ENCODE measurements at regions not wholly inside any gene's neighbourhood (a gene's known extent, or its start where the extent isn't known, plus 50 kb on each side); places are given as distances from the start of the nearest gene placed in this dataset.

- no peaks in the 10 kb centered on the region for H3K9me3 ChIP-seq (ENCODE audit: control insufficient read depth, low read length, poor library complexity, severe bottlenecking)
- Mint-ChIP-seq H3K27ac (no peak overlapping the region), H3K4me1 (peaks cover 7% of the 10 kb centered on the region), H3K27me3 (peaks cover 55% of the 10 kb centered on the region), H3K4me3 (no peak overlapping the region), H3K36me3 (ENCODE audit: low read depth) (peaks cover 5% of the 10 kb centered on the region)
- ATAC-seq (no peak), DNase-seq (no peak)
Measured at GRCh38 chr4:26039639-26040359, 125.8 kb downstream of the SMIM20 start.

DNA sequence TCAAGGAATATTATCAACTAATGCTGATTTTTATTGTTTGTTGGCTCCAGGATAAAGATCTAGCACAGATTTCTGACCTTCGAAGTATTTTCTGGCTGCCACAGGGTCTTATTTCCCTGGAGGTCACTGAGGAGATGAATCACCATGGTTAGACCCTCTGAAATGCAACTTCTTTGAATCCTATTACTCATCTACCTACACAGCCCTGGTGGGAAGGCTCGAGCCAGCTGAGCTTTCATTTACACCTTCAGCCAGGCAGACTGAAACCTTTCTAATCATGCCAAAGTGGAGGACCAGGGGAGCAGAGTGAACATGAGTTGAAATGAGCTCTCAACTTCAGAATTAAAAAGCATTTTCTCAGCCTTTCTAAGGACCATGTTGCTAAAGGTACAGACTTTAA, 130.5 kb downstream of the SMIM20 start:
- DNase-seq (no peak), ATAC-seq (no peak)
- peaks cover 12% of the 10 kb centered on the region for H3K36me3 Mint-ChIP-seq (ENCODE audit: low read depth)
- no peaks in the 10 kb centered on the region for H3K4me1 Mint-ChIP-seq
- H3K27me3 Mint-ChIP-seq: peaks cover 59% of the 10 kb centered on the region
- H3K27ac Mint-ChIP-seq: peak overlapping the region; percentile 55
- no peaks in the 10 kb centered on the region for H3K9me3 ChIP-seq (ENCODE audit: control insufficient read depth, low read length, poor library complexity, severe bottlenecking)
- H3K4me3 Mint-ChIP-seq: no peak overlapping the region

DNA sequence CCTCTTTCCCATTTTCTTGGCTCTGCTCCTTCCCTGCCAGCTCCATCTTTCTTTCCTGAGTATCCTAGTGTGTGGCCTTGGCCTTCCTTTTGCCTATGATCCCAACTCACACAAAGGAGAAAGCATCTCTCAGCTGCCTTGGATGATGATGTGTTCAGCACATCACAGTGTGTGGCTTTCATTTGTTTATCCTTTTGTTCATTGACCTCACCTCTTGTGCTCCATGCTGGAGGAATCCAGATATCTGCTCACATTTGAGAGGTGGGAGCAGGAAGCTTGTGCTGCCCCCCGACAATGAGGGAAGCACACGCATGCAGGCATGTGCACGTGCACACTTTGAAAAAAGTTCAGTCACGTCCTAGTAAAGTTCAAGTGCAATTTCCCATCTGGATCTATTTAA, 131.0 kb downstream of the SMIM20 start:
- H3K27ac Mint-ChIP-seq: no peak overlapping the region
- H3K4me3 Mint-ChIP-seq: no peak overlapping the region
- peaks cover 12% of the 10 kb centered on the region for H3K36me3 Mint-ChIP-seq (ENCODE audit: low read depth)
- peaks cover 56% of the 10 kb centered on the region for H3K27me3 Mint-ChIP-seq
- H3K4me1 Mint-ChIP-seq: no peaks in the 10 kb centered on the region
- ATAC-seq (no peak), DNase-seq (no peak)
- H3K9me3 ChIP-seq (ENCODE audit: control insufficient read depth, low read length, poor library complexity, severe bottlenecking): no peaks in the 10 kb centered on the region

DNA sequence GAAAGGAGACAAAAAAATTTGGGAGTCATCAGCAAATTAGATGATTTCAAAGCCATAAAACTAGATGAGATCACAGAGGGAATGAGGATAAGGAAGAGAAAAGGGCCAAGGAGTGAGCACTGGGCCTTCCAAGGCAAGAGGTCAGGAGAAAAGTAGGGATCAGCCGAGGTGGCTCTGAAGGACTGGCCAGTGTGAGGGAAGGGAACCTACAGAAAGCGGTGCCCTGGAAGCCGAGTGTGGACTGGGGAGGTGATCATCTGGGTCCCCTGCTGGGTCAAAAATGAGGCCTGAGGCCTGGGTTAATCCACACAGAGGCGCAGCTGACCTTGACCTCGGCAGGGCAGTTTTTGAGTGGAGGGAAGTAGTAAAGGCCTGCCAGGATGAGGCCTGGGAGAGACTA, 133.8 kb downstream of the SMIM20 start:
- Mint-ChIP-seq H3K4me1 (peaks cover 2% of the 10 kb centered on the region), H3K4me3 (no peak overlapping the region), H3K36me3 (ENCODE audit: low read depth) (peaks cover 12% of the 10 kb centered on the region), H3K27ac (no peak overlapping the region), H3K27me3 (peaks cover 47% of the 10 kb centered on the region)
- H3K9me3 ChIP-seq (ENCODE audit: control insufficient read depth, low read length, poor library complexity, severe bottlenecking): no peaks in the 10 kb centered on the region
- ATAC-seq: no peak
- DNase-seq: no peak

- Mint-ChIP-seq H3K36me3 (ENCODE audit: low read depth) (peaks cover 12% of the 10 kb centered on the region), H3K4me1 (peaks cover 2% of the 10 kb centered on the region), H3K27ac (no peak overlapping the region), H3K27me3 (peaks cover 41% of the 10 kb centered on the region), H3K4me3 (no peak overlapping the region)
- no peaks in the 10 kb centered on the region for H3K9me3 ChIP-seq (ENCODE audit: control insufficient read depth, low read length, poor library complexity, severe bottlenecking)
- ATAC-seq (no peak), DNase-seq (no peak)
Measured at GRCh38 chr4:26048378-26048882, 134.4 kb downstream of the SMIM20 start.

DNA sequence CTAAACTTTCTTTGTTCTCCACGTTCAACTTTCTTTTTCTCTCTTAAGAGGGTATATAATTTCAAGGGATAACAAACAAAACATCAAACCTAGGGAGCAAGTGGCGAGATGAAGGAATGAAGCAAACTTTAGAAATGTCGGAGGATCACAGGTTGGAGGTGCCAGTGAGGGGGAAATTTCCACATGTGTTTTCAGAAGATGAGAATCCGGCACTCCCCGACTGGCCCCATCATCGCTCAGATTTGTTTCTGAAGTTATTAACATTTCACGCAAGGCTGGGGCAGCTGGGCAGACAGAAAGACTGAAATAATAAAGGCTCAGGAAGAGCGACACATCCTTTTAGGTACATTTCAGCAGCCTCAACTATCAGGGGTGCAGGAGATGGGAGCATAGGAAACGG, 134.9 kb downstream of the SMIM20 start:
- Mint-ChIP-seq H3K36me3 (ENCODE audit: low read depth) (peaks cover 12% of the 10 kb centered on the region), H3K4me3 (no peak overlapping the region), H3K27ac (no peak overlapping the region), H3K4me1 (peaks cover 2% of the 10 kb centered on the region), H3K27me3 (peaks cover 39% of the 10 kb centered on the region)
- no peak for DNase-seq
- no peak for ATAC-seq
- no peaks in the 10 kb centered on the region for H3K9me3 ChIP-seq (ENCODE audit: control insufficient read depth, low read length, poor library complexity, severe bottlenecking)

DNA sequence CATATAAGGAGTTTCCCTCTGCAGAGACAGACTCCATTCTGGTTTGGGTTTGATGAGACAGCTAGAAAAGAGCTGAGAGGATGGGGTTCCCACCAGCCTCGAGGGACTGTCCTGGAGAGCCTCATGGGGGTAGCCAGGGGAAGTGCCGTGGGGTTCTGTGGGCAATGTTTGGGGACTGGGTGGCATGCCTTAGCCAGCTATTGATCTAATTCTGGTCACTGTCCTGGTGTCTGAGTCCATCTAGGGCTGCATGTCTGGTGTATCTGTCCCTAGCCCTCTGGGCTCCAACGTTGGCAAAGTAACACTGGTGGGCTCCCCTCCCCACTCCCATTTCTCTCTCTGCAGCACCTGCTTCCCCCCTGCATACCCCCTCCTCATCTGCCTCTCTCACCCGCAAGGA, 135.4 kb downstream of the SMIM20 start:
- Mint-ChIP-seq H3K36me3 (ENCODE audit: low read depth) (peaks cover 9% of the 10 kb centered on the region), H3K4me3 (no peak overlapping the region), H3K27me3 (peaks cover 34% of the 10 kb centered on the region), H3K4me1 (peaks cover 2% of the 10 kb centered on the region), H3K27ac (no peak overlapping the region)
- DNase-seq: no peak
- H3K9me3 ChIP-seq (ENCODE audit: control insufficient read depth, low read length, poor library complexity, severe bottlenecking): no peaks in the 10 kb centered on the region
- no peak for ATAC-seq

DNA sequence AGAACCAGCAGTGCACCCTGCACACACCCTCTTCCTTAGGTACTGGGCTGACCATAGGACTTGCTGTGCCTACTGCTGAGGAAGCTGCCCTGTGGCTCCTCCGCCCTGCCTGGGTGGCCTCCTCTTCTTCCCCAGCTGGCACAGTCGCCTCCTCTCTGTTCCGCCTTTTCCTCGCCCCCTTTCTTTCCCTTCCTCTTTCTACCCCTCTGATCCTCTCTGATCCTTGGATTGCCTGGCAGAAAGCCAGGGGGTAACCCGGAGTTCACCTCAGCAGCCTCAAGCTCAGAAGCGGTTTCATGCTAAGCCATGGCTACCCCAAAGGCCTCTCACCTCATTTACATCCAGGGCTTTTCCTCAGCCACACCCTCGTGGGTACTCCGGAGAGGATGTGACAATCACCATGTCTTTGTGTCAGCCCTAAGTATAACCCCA, 136.2 kb downstream of the SMIM20 start:
- H3K4me3 Mint-ChIP-seq: no peak overlapping the region
- H3K27me3 Mint-ChIP-seq: peaks cover 26% of the 10 kb centered on the region
- peaks cover 9% of the 10 kb centered on the region for H3K36me3 Mint-ChIP-seq (ENCODE audit: low read depth)
- peak overlapping the region; percentile 43 for H3K27ac Mint-ChIP-seq
- peaks cover 2% of the 10 kb centered on the region for H3K4me1 Mint-ChIP-seq
- DNase-seq (no peak), ATAC-seq (no peak)
- no peaks in the 10 kb centered on the region for H3K9me3 ChIP-seq (ENCODE audit: control insufficient read depth, low read length, poor library complexity, severe bottlenecking)

- Mint-ChIP-seq H3K27me3 (peaks cover 22% of the 10 kb centered on the region), H3K27ac (peak overlapping the region; percentile 43), H3K4me1 (peaks cover 2% of the 10 kb centered on the region), H3K4me3 (no peak overlapping the region), H3K36me3 (ENCODE audit: low read depth) (peaks cover 9% of the 10 kb centered on the region)
- ATAC-seq (no peak), DNase-seq (no peak)
- no peaks in the 10 kb centered on the region for H3K9me3 ChIP-seq (ENCODE audit: control insufficient read depth, low read length, poor library complexity, severe bottlenecking)
Measured at GRCh38 chr4:26050671-26051070, 136.7 kb downstream of the SMIM20 start.

- ATAC-seq (no peak), DNase-seq (no peak)
- Mint-ChIP-seq H3K36me3 (ENCODE audit: low read depth) (peaks cover 8% of the 10 kb centered on the region), H3K4me3 (no peak overlapping the region), H3K4me1 (peaks cover 2% of the 10 kb centered on the region), H3K27ac (no peak overlapping the region), H3K27me3 (peaks cover 23% of the 10 kb centered on the region)
- no peaks in the 10 kb centered on the region for H3K9me3 ChIP-seq (ENCODE audit: control insufficient read depth, low read length, poor library complexity, severe bottlenecking)
Measured at GRCh38 chr4:26051240-26051639, 137.2 kb downstream of the SMIM20 start.

- H3K27ac Mint-ChIP-seq: peak overlapping the region; percentile 27
- H3K27me3 Mint-ChIP-seq: peaks cover 31% of the 10 kb centered on the region
- H3K36me3 Mint-ChIP-seq (ENCODE audit: low read depth): peaks cover 1% of the 10 kb centered on the region
- peaks cover 2% of the 10 kb centered on the region for H3K4me1 Mint-ChIP-seq
- ATAC-seq: no peak
- no peaks in the 10 kb centered on the region for H3K9me3 ChIP-seq (ENCODE audit: control insufficient read depth, low read length, poor library complexity, severe bottlenecking)
- no peak for DNase-seq
- H3K4me3 Mint-ChIP-seq: no peak overlapping the region
Measured at GRCh38 chr4:26052663-26053541, 138.9 kb downstream of the SMIM20 start.

GRCh38 chr4:26053761-26054160, 139.7 kb downstream of the SMIM20 start:
- H3K36me3 Mint-ChIP-seq (ENCODE audit: low read depth): no peaks in the 10 kb centered on the region
- peaks cover 7% of the 10 kb centered on the region for H3K4me1 Mint-ChIP-seq
- H3K27ac Mint-ChIP-seq: no peak overlapping the region
- no peaks in the 10 kb centered on the region for H3K9me3 ChIP-seq (ENCODE audit: control insufficient read depth, low read length, poor library complexity, severe bottlenecking)
- ATAC-seq (no peak), DNase-seq (no peak)
- no peak overlapping the region for H3K4me3 Mint-ChIP-seq
- peaks cover 33% of the 10 kb centered on the region for H3K27me3 Mint-ChIP-seq

DNA sequence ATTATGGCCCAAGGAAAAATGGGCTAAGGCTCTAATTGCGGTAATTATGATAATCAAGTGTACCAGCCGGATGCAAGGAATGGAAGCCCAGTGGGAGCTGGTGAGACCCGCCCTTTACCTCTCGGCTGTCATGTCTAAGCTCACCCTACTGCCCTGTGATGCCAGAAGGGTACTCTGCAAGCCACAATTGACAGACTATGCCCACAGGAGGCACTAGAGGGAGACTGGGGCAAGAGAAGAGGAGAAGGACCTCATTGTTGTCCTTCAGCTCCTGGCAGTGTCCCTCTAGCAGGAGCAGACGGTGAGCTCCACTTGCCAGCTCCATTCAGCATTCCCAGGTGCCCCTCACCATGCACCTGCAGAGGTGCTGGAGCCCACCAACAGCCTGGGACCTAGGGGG, 141.8 kb downstream of the SMIM20 start:
- H3K4me1 Mint-ChIP-seq: peaks cover 9% of the 10 kb centered on the region
- DNase-seq: no peak
- H3K4me3 Mint-ChIP-seq: no peak overlapping the region
- H3K27me3 Mint-ChIP-seq: peaks cover 21% of the 10 kb centered on the region
- H3K36me3 Mint-ChIP-seq (ENCODE audit: low read depth): no peaks in the 10 kb centered on the region
- no peaks in the 10 kb centered on the region for H3K9me3 ChIP-seq (ENCODE audit: control insufficient read depth, low read length, poor library complexity, severe bottlenecking)
- no peak overlapping the region for H3K27ac Mint-ChIP-seq
- ATAC-seq: no peak
